GM21786 (cell line): ENCODE measurements at regions not wholly inside any gene's neighbourhood (a gene's known extent, or its start where the extent isn't known, plus 50 kb on each side); places are given as distances from the start of the nearest gene placed in this dataset.
A peak's percentile ranks its signal among the peaks of the same experiment; 100 is the strongest.
"Not testable (repeated sequence)": the region's sequence is repeated elsewhere in the genome, so short reads cannot be mapped to it uniquely, and the experiment has no call there.

Experiments
- ATAC-seq: cut with Tn5 transposase; IDR thresholded peaks from one replicate; pipeline ENCODE4 v1.9.1; 2021; ENCODE audit not compliant: unreplicated experiment

- ATAC-seq, result no peak
These were observed 138.6 kb downstream of the ARRDC3 start for GRCh38 chr5:91244380-91245073.

GRCh38 chr5:91243852-91244251, 139.3 kb downstream of the ARRDC3 start:
- no peak for ATAC-seq

GRCh38 chr5:91243286-91243685, 139.8 kb downstream of the ARRDC3 start:
- ATAC-seq, result no peak

DNA sequence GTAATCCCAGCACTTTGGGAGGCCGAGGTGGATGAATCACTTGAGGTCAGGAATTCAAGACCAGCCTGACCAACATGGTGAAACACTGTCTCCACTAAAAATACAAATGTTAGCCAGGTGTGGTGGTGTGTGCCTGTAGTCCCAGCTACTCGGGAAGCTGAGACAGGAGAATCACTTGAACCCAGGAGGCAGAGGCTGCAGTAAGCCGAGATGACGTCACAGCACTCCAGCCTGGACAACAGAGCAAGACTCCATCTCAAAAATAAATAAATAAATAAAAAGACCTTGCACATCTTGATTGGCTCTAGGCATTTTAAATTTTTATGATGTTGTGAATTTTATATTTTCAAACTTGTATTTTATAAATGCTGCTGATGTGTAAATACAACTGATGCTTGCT, 141.7 kb downstream of the ARRDC3 start:
- ATAC-seq, result not testable (repeated sequence)

DNA sequence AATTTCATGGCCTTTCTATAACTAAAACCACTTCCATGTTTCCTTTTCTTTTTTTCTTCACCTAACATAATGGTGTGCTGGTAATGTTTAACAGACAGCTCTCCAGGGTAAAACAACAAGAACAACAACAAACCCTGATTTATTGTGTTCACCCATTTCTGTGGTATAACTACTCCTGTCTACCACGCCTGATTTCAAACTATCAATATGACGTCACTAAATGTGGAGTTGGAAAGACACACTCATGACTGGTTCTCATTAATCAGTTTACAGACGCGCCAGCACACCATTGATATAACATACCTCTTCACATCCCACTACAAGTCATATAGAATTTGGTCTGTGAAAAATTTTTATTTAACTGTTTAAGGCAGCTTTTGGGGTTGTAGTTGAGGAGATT, 142.9 kb downstream of the ARRDC3 start:
- no peak for ATAC-seq

DNA sequence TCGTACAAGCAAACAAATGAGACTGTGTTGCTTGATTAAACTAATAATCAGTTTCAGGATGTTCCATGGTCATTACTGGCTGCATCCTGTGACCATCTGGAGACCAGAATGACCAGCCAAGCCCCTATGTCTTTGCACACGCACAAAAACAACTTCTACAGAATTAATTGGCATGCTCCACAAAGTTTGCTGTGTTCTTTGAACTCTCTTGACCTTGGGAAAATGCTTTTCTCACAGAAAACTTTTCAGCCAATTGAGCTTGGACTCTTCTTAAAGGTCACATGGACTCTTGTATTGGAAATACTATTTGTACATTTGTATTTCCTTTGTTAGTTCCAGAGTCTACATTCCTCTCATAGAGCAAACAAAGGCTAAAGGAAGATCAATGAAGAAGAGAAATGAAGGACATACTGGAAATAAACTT, 147.8 kb downstream of the ARRDC3 start:
- ATAC-seq, result no peak

- no peak for ATAC-seq
These were observed 150.6 kb downstream of the ARRDC3 start for GRCh38 chr5:91232523-91232922.

- ATAC-seq, result no peak
These were observed 153.9 kb downstream of the ARRDC3 start for GRCh38 chr5:91229031-91229727.

- no peak for ATAC-seq
These were observed 154.9 kb downstream of the ARRDC3 start for GRCh38 chr5:91228188-91228587.

DNA sequence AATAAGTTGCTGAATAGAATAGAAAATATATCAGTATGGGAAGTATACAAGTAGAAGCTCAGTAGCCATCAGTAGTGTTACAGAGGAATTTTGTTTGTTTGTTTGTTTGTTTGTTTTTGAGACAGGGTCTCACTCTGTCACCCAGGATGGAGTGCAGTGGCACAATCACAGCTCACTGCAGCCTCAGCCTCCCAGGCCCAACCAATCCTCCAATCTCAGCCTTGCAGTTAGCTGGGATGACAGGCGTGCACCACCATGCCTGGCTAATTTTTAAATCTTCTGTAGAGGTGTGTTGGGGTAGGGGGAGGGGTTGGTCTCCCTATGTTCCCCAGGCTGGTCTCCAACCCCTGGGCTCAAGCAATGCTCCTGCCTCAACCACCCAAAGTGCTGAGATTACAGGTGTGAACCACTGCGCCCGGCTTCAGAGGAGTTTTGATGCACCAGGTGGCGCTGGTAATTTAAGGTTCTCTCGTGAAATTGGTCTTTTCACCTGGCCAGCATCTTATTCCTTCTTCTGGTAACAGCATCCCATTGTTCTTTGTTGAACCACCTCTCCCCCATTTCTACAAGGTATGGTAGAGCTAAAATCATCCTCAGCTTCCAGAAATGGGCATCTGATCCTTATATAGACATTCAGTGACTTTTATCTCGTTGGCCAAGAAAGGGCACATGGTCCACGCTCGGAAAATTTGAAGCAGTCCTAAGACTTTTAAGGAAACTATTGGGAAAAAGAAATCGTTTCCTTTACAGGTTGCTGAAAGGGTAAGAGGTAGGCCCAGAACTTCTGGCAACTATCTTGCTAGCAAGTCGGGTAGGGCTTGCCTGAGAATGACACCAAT, 157.1 kb downstream of the ARRDC3 start:
- peak; percentile 92 for ATAC-seq

- ATAC-seq, result no peak
These were observed 158.1 kb downstream of the ARRDC3 start for GRCh38 chr5:91224969-91225368.

- no peak for ATAC-seq
These were observed 158.7 kb downstream of the ARRDC3 start for GRCh38 chr5:91224456-91224855.

DNA sequence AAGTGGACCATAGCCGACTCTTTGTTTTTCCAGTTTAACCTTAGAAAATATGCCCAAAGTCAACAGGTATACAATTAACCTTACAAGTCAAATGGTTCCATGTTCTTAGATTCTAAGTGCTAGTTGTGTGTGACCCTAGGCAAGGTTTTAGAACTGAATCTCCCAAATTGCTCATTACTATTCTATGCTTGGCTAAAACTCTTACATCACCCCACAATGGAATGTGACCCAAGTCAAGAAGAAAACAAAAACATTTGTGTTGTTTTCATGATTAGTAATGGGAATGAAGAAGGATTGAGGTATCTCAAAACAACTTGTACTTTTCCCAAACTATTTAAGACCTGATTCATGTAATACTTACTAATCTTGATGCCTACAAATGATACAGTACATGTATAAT, 159.2 kb downstream of the ARRDC3 start:
- ATAC-seq, result no peak

DNA sequence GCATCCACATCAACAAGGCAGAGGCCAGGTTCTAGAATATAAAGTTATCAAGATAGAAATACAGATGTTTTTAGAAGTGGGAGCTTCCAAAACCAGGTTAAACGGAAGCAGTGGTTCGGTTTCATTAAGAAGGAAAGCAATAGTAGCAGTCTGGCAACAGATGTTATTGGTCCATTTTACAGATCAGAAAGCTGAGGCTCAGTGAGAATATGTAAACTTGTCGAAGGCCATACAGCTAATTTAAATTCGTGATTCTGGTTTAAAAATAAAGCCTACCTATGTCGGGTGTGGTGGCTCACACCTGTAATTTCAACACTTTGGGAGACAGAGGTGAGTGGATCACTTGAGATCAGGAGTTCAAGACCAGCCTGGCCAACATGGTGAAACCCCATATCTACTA, 160.6 kb downstream of the ARRDC3 start:
- ATAC-seq, result no peak

- ATAC-seq, result no peak
These were observed 161.2 kb downstream of the ARRDC3 start for GRCh38 chr5:91221917-91222316.

DNA sequence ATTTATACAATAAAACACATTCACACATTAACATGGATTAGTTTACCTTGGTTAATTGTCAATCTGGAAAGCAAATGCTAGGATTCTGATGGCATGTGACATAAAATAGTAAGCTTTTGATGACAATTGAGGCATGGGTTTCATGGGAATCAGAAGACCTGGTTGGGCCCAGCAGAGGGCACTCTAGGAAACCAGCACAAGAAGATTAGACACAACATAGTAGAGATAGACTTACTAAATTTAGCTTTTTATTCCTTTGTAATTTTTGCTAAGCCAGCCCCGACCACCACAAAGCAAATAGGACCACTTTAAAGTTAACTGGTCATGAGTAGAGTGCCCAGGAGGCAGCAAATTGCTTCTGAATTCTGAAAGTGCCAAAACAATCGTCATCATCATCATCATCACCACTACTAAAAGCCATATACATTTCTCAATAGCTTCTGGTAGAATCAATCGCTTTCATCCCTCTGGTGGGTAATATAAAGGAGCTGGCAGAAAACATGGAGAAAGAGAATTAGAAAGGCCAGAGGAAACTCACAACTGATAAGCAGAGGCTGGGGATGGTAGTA, 163.2 kb downstream of the ARRDC3 start:
- no peak for ATAC-seq

GRCh38 chr5:91219091-91219802, 163.9 kb downstream of the ARRDC3 start:
- no peak for ATAC-seq

GRCh38 chr5:91217859-91218258, 165.3 kb downstream of the ARRDC3 start:
- ATAC-seq, result no peak

DNA sequence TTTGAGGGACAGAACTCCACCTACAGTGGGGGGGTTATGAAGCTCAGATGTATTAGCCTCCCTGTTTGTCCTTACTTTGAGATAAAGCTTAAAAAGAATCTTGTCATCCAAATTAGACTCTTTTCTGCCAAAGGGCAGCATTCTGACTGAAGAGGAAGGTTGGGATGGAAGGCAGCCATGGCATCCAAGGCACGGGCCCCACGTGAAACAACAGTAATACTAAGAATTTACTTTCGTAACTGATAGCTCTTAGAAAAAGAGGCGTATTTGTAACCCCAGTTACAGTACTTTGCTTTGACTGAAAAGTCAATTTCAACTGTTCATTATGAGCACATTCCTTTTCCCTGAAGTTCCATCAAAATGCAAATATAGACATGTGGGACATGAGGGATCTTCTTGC, 168.5 kb downstream of the ARRDC3 start:
- no peak for ATAC-seq
